ENCODE measurements at regions not wholly inside any gene's neighbourhood (a gene's known extent, or its start where the extent isn't known, plus 50 kb on each side); places are given as distances from the start of the nearest gene placed in this dataset.

DNA sequence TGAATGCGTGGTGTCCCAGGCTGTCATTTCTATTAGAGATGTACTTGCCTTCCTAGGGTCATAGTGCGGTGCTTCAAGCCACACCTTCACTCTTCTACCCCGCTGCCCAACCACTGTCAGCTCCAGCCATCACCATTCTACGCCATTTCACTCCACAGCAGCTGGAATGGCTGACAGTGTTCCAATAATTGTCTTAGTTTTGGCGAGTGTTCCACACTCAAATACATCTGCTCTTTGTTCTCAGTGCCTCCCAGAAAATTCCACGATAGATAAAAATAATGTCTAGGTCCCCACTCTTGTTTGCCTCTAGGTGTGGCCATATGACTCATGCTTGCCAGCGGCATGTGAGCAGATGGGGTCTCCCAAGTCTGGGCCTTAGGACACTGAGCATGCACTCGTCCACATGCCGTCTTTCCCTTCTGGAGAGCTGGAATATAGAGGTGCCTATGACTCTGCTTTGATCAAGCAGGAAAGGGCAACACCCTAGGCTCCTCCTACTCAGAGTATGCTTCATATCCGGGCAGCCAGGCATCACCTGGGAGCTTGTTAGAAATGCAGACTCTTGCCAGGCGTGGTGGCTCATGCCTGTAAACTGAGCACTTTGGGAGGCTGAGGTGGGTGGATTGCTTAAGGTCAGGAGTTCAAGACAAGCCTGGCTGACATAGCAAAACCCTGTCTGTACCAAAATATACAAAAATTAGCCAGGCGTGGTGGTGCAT lies 163.0 kb downstream of the BRMS1L start:
- TF ChIP-seq YY1 (IDR thresholded peaks at IDR 0.05; ENCODE audit: low read depth) (no peak), CTCF (IDR thresholded peaks at IDR 0.05) (no peak), POLR2AphosphoS5 (IDR thresholded peaks at IDR 0.05; ENCODE audit: low read depth, low read length) (no peak), NRF1 (IDR thresholded peaks at IDR 0.05; ENCODE audit: low read depth, low read length) (no peak), EP300 (IDR thresholded peaks at IDR 0.05; ENCODE audit: borderline replicate concordance in 1 of 2, low read depth in 1 of 2, low read length in 1 of 2) (no peak)
- TF ChIP-seq, protein P1, sequence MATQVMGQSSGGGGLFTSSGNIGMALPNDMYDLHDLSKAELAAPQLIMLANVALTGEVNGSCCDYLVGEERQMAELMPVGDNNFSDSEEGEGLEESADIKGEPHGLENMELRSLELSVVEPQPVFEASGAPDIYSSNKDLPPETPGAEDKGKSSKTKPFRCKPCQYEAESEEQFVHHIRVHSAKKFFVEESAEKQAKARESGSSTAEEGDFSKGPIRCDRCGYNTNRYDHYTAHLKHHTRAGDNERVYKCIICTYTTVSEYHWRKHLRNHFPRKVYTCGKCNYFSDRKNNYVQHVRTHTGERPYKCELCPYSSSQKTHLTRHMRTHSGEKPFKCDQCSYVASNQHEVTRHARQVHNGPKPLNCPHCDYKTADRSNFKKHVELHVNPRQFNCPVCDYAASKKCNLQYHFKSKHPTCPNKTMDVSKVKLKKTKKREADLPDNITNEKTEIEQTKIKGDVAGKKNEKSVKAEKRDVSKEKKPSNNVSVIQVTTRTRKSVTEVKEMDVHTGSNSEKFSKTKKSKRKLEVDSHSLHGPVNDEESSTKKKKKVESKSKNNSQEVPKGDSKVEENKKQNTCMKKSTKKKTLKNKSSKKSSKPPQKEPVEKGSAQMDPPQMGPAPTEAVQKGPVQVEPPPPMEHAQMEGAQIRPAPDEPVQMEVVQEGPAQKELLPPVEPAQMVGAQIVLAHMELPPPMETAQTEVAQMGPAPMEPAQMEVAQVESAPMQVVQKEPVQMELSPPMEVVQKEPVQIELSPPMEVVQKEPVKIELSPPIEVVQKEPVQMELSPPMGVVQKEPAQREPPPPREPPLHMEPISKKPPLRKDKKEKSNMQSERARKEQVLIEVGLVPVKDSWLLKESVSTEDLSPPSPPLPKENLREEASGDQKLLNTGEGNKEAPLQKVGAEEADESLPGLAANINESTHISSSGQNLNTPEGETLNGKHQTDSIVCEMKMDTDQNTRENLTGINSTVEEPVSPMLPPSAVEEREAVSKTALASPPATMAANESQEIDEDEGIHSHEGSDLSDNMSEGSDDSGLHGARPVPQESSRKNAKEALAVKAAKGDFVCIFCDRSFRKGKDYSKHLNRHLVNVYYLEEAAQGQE (IDR thresholded peaks at IDR 0.05; ENCODE audit: low read depth, low read length): no peak
- TF ChIP-seq, protein P2, sequence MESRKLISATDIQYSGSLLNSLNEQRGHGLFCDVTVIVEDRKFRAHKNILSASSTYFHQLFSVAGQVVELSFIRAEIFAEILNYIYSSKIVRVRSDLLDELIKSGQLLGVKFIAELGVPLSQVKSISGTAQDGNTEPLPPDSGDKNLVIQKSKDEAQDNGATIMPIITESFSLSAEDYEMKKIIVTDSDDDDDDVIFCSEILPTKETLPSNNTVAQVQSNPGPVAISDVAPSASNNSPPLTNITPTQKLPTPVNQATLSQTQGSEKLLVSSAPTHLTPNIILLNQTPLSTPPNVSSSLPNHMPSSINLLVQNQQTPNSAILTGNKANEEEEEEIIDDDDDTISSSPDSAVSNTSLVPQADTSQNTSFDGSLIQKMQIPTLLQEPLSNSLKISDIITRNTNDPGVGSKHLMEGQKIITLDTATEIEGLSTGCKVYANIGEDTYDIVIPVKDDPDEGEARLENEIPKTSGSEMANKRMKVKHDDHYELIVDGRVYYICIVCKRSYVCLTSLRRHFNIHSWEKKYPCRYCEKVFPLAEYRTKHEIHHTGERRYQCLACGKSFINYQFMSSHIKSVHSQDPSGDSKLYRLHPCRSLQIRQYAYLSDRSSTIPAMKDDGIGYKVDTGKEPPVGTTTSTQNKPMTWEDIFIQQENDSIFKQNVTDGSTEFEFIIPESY (IDR thresholded peaks at IDR 0.05; ENCODE audit: borderline replicate concordance, low read depth): no peak
- TF ChIP-seq, protein P3, sequence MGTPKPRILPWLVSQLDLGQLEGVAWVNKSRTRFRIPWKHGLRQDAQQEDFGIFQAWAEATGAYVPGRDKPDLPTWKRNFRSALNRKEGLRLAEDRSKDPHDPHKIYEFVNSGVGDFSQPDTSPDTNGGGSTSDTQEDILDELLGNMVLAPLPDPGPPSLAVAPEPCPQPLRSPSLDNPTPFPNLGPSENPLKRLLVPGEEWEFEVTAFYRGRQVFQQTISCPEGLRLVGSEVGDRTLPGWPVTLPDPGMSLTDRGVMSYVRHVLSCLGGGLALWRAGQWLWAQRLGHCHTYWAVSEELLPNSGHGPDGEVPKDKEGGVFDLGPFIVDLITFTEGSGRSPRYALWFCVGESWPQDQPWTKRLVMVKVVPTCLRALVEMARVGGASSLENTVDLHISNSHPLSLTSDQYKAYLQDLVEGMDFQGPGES (IDR thresholded peaks at IDR 0.05; ENCODE audit: low read depth, low read length): no peak
